PC-9 (cell line): ENCODE measurements at regions not wholly inside any gene's neighbourhood (a gene's known extent, or its start where the extent isn't known, plus 50 kb on each side); places are given as distances from the start of the nearest gene placed in this dataset.

Experiments used
- CTCF ChIP-seq: fragments of 200-600 bp; sonication (generic); conservative IDR thresholded peaks from 2 replicates; pipeline ENCODE4 v1.6.1; 2017; ENCODE audit warnings: mixed run types, antibody characterized with exemption, mild to moderate bottlenecking, moderate library complexity
- EZH2 ChIP-seq: fragments of 200-600 bp; sonication (generic); IDR thresholded peaks from 2 replicates; pipeline ENCODE4 v1.8.0; 2017; ENCODE audit warnings: antibody characterized with exemption, low read depth

GRCh38 chr6:166251211-166251610 is 57.0 kb downstream of the PRR18 start:
- TF ChIP-seq CTCF (no peak), EZH2 (no peak)
